GM23338 (cell line): ENCODE measurements at regions not wholly inside any gene's neighbourhood (a gene's known extent, or its start where the extent isn't known, plus 50 kb on each side); places are given as distances from the start of the nearest gene placed in this dataset.

Source experiments
- CREB1 ChIP-seq: fragments of 250-450 bp; sonication (Bioruptor Pico); IDR thresholded peaks from 2 replicates; pipeline ENCODE4 v1.5.0; 2020; ENCODE audit warnings: low read depth, mild to moderate bottlenecking, moderate library complexity
- EZH2 ChIP-seq: fragments of 200-600 bp; sonication (generic); IDR thresholded peaks from one replicate; pipeline ENCODE4 v1.8.0; 2017; ENCODE audit warnings: antibody characterized with exemption, mild to moderate bottlenecking, low read depth; ENCODE audit not compliant: unreplicated experiment
- EZH2phosphoT487 ChIP-seq: fragments of 200-600 bp; sonication (generic); IDR thresholded peaks from one replicate; pipeline ENCODE4 v1.8.1; 2018; ENCODE audit warnings: antibody characterized with exemption; ENCODE audit not compliant: unreplicated experiment
- JUNB ChIP-seq: IDR thresholded peaks from one replicate; pipeline ENCODE4 v1.6.1; 2016; ENCODE audit warnings: antibody characterized with exemption; ENCODE audit not compliant: unreplicated experiment
- POLR2AphosphoS5 ChIP-seq: IDR thresholded peaks from 2 replicates; pipeline ENCODE4 v1.6.1; 2016; ENCODE audit warnings: antibody characterized with exemption, low read depth
- ZNF331 ChIP-seq: fragments of 250-450 bp; sonication (Bioruptor Pico); IDR thresholded peaks from 2 replicates; pipeline ENCODE4 v1.5.0; 2020; ENCODE audit warnings: low read depth, mild to moderate bottlenecking, moderate library complexity
- TF ChIP-seq, protein P1 (sequence below), 2 experiments: fragments of 200-600 bp in 1 of 2; sonication (generic) in 1 of 2; conservative IDR thresholded peaks; 2 replicates each; pipeline versions ENCODE4 v1.5.1 to v1.6.1; 2016 to 2017; ENCODE audit warnings: antibody characterized with exemption in 2 of 2, low read depth in 2 of 2, mild to moderate bottlenecking in 2 of 2, moderate library complexity in 1 of 2
- TF ChIP-seq, protein P2 (sequence below): IDR thresholded peaks from one replicate; pipeline ENCODE4 v1.6.1; 2018; ENCODE audit warnings: antibody characterized with exemption; ENCODE audit not compliant: unreplicated experiment
- TF ChIP-seq, protein P3 (sequence below): IDR thresholded peaks from 2 replicates; pipeline ENCODE4 v1.6.1; 2016; ENCODE audit warnings: antibody characterized with exemption

DNA sequence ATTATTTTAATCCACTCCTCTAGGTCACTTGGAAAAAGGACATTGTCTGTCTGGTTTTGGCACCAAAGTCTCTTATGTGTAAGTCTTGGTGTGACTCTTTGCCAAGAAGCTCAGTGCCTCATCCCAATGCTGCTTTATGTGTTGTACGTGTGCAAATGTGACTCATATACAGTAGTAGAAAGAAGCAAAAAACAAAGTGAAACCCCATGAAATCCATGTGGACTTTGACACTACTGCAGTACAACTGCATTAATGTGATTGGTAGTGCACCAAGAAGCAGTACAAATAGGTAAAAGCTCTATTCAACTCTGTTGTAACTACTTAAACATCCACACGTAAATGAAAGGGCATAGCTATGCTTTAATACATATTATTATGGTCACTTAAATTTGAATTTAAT, 59.6 kb upstream of the EIF1AY start:
- TF ChIP-seq, protein P1, sequence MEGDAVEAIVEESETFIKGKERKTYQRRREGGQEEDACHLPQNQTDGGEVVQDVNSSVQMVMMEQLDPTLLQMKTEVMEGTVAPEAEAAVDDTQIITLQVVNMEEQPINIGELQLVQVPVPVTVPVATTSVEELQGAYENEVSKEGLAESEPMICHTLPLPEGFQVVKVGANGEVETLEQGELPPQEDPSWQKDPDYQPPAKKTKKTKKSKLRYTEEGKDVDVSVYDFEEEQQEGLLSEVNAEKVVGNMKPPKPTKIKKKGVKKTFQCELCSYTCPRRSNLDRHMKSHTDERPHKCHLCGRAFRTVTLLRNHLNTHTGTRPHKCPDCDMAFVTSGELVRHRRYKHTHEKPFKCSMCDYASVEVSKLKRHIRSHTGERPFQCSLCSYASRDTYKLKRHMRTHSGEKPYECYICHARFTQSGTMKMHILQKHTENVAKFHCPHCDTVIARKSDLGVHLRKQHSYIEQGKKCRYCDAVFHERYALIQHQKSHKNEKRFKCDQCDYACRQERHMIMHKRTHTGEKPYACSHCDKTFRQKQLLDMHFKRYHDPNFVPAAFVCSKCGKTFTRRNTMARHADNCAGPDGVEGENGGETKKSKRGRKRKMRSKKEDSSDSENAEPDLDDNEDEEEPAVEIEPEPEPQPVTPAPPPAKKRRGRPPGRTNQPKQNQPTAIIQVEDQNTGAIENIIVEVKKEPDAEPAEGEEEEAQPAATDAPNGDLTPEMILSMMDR (conservative IDR thresholded peaks at IDR 0.05; ENCODE audit: low read depth in 2 of 2), result no peak
- TF ChIP-seq EZH2phosphoT487, result no peak
- no peak for TF ChIP-seq POLR2AphosphoS5
- no peak for TF ChIP-seq CREB1 (CRISPR knock-in tag)
- no peak for TF ChIP-seq EZH2
- TF ChIP-seq, protein P2, sequence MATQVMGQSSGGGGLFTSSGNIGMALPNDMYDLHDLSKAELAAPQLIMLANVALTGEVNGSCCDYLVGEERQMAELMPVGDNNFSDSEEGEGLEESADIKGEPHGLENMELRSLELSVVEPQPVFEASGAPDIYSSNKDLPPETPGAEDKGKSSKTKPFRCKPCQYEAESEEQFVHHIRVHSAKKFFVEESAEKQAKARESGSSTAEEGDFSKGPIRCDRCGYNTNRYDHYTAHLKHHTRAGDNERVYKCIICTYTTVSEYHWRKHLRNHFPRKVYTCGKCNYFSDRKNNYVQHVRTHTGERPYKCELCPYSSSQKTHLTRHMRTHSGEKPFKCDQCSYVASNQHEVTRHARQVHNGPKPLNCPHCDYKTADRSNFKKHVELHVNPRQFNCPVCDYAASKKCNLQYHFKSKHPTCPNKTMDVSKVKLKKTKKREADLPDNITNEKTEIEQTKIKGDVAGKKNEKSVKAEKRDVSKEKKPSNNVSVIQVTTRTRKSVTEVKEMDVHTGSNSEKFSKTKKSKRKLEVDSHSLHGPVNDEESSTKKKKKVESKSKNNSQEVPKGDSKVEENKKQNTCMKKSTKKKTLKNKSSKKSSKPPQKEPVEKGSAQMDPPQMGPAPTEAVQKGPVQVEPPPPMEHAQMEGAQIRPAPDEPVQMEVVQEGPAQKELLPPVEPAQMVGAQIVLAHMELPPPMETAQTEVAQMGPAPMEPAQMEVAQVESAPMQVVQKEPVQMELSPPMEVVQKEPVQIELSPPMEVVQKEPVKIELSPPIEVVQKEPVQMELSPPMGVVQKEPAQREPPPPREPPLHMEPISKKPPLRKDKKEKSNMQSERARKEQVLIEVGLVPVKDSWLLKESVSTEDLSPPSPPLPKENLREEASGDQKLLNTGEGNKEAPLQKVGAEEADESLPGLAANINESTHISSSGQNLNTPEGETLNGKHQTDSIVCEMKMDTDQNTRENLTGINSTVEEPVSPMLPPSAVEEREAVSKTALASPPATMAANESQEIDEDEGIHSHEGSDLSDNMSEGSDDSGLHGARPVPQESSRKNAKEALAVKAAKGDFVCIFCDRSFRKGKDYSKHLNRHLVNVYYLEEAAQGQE, result no peak
- TF ChIP-seq JUNB, result no peak
- TF ChIP-seq, protein P3, sequence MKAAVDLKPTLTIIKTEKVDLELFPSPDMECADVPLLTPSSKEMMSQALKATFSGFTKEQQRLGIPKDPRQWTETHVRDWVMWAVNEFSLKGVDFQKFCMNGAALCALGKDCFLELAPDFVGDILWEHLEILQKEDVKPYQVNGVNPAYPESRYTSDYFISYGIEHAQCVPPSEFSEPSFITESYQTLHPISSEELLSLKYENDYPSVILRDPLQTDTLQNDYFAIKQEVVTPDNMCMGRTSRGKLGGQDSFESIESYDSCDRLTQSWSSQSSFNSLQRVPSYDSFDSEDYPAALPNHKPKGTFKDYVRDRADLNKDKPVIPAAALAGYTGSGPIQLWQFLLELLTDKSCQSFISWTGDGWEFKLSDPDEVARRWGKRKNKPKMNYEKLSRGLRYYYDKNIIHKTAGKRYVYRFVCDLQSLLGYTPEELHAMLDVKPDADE, result no peak
- no peak for TF ChIP-seq ZNF331 (CRISPR knock-in tag)
